Gastrocnemius medialis (tissue), 4 donors: ENCODE measurements at regions not wholly inside any gene's neighbourhood (a gene's known extent, or its start where the extent isn't known, plus 50 kb on each side); places are given as distances from the start of the nearest gene placed in this dataset.

Experiments used
- ATAC-seq, 2 donors: fragments of 150-250 bp; one replicate each; pipeline ENCODE4 v1.9.1; 2016
- DNase-seq, 2 donors: peaks; one replicate each; pipeline ENCODE4 v3.0.0-alpha.2; 2019
- H3K27ac ChIP-seq, 4 donors: fragments of 200-600 bp; sonication (generic); 1 replicate in 1 of 4; 2 replicates in 3 of 4; pipeline ENCODE4 v1.5.1; 2016 to 2018; ENCODE audit warnings: mild to moderate bottlenecking in 2 of 4, moderate library complexity in 1 of 4
- H3K27me3 ChIP-seq, 3 donors: fragments of 200-600 bp; sonication (generic) in 2 of 3; 1 replicate in 1 of 3; 2 replicates in 2 of 3; pipeline versions ENCODE4 v1.5.1 to v1.6.0; 2016 to 2019; ENCODE audit warnings: mild to moderate bottlenecking in 1 of 3, moderate library complexity in 1 of 3
- H3K36me3 ChIP-seq, 2 donors: fragments of 200-600 bp; sonication (generic) in 1 of 2; one replicate each; pipeline ENCODE4 v1.5.1; 2017 to 2018
- H3K4me1 ChIP-seq, 2 donors: fragments of 200-600 bp; sonication (generic) in 1 of 2; one replicate each; pipeline ENCODE4 v1.5.1; 2016 to 2017; ENCODE audit warnings: mild to moderate bottlenecking in 2 of 2
- H3K4me3 ChIP-seq, 4 donors: fragments of 200-600 bp; sonication (generic) in 3 of 4; 1 replicate in 1 of 4; 2 replicates in 3 of 4; pipeline ENCODE4 v1.5.1; 2016 to 2019; ENCODE audit warnings: mild to moderate bottlenecking in 2 of 4
- H3K9me3 ChIP-seq, 3 donors: fragments of 200-600 bp; sonication (generic) in 2 of 3; 1 replicate in 1 of 3; 2 replicates in 2 of 3; pipeline ENCODE4 v1.5.1; 2016 to 2019
- CTCF ChIP-seq, 5 experiments: fragments of 450-650 bp in 3 of 5; fragments of 200-600 bp in 2 of 5; sonication (generic) in 2 of 5; IDR thresholded peaks in 4 of 5; conservative IDR thresholded peaks in 1 of 5; 1 replicate in 4 of 5; 2 replicates in 1 of 5; pipeline ENCODE4 v1.5.1; 2016 to 2019; ENCODE audit warnings: antibody characterized with exemption in 5 of 5, mild to moderate bottlenecking in 3 of 5, moderate library complexity in 3 of 5
- POLR2A ChIP-seq, 2 donors: fragments of 450-650 bp; IDR thresholded peaks; one replicate each; pipeline ENCODE4 v1.6.1; 2017; ENCODE audit warnings: antibody characterized with exemption in 2 of 2, mild to moderate bottlenecking in 2 of 2, moderate library complexity in 2 of 2
- in situ Hi-C, 4 donors: fragments of 200-750 bp; cut with MboI; loops; one replicate each; pipeline versions ENCODE4 v1.15.0 to v1.8.0; 2017; ENCODE audit warnings: low sequenced_read_pairs in 4 of 4
- intact Hi-C: fragments of 100-400 bp; cut with DNase I; formaldehyde crosslinking; loops from one replicate; pipeline ENCODE4 v1.15.1; 2023; ENCODE audit warnings: low total_unique reads

- in situ Hi-C loops, result no loop called here
These were observed 135.1 kb downstream of the RRAGC start for GRCh38 chr1:38724160-38725131.

GRCh38 chr1:38721816-38722215 lies 137.8 kb downstream of the RRAGC start:
- TF ChIP-seq POLR2A (IDR thresholded peaks at IDR 0.05) (no peak), CTCF (IDR thresholded peaks at IDR 0.05 in 4 of 5, conservative IDR thresholded peaks at IDR 0.05 in 1 of 5) (no peak)
- Histone ChIP-seq H3K4me3 (no peak overlapping the region), H3K4me1 (no peaks in the 10 kb centered on the region), H3K9me3 (no peaks in the 10 kb centered on the region), H3K27me3 (peaks cover 0 to 5% (median 3%) of the 10 kb centered on the region in 3 donors), H3K27ac (no peak overlapping the region), H3K36me3 (no peaks in the 10 kb centered on the region)
- intact Hi-C loops (no loop called here), in situ Hi-C loops (no loop called here)
- DNase-seq, result no peak
- ATAC-seq, result no peak

More at GRCh38 chr1:38724160-38725131, 135.1 kb downstream of the RRAGC start:
- Histone ChIP-seq H3K27me3 (peaks cover 3 to 13% (median 7%) of the 10 kb centered on the region in 3 donors), H3K36me3 (no peaks in the 10 kb centered on the region), H3K9me3 (no peaks in the 10 kb centered on the region), H3K4me3 (no peak overlapping the region), H3K4me1 (peaks cover 0 to 11% of the 10 kb centered on the region in 2 donors), H3K27ac (no peak overlapping the region)
- intact Hi-C loops, result no loop called here
- TF ChIP-seq CTCF (IDR thresholded peaks at IDR 0.05 in 4 of 5, conservative IDR thresholded peaks at IDR 0.05 in 1 of 5) (no peak), POLR2A (IDR thresholded peaks at IDR 0.05) (no peak)
- ATAC-seq (no peak), DNase-seq (no peak)

- Histone ChIP-seq H3K4me3 (no peak overlapping the region), H3K36me3 (no peaks in the 10 kb centered on the region), H3K9me3 (no peaks in the 10 kb centered on the region), H3K27me3 (peaks cover 0 to 3% (median 0%) of the 10 kb centered on the region in 3 donors), H3K27ac (no peak overlapping the region), H3K4me1 (no peaks in the 10 kb centered on the region)
- TF ChIP-seq POLR2A (IDR thresholded peaks at IDR 0.05), result no peak
- TF ChIP-seq CTCF (IDR thresholded peaks at IDR 0.05 in 4 of 5, conservative IDR thresholded peaks at IDR 0.05 in 1 of 5), result no peak
- intact Hi-C loops, result loop anchor here (1.0 kb wide), 1 partner anchor 10 kb away; no protein-coding TSS in a partner anchor
- in situ Hi-C loops, result no loop called here
- DNase-seq (no peak), ATAC-seq (no peak)
These were observed 139.7 kb downstream of the RRAGC start for GRCh38 chr1:38719880-38720279.

- H3K27ac ChIP-seq, result no peak overlapping the region
- peaks cover 0 to 3% (median 0%) of the 10 kb centered on the region in 3 donors for H3K27me3 ChIP-seq
- no peaks in the 10 kb centered on the region for H3K9me3 ChIP-seq
- no peak overlapping the region for H3K4me3 ChIP-seq
- H3K36me3 ChIP-seq, result no peaks in the 10 kb centered on the region
- in situ Hi-C loops (no loop called here), intact Hi-C loops (no loop called here)
- DNase-seq, result no peak
- no peak for TF ChIP-seq POLR2A (IDR thresholded peaks at IDR 0.05)
- H3K4me1 ChIP-seq, result no peaks in the 10 kb centered on the region
- no peak for ATAC-seq
These were observed 141.5 kb downstream of the RRAGC start for GRCh38 chr1:38718031-38718430.

- H3K27me3 ChIP-seq, result no peaks in the 10 kb centered on the region
- in situ Hi-C loops (no loop called here), intact Hi-C loops (no loop called here)
- H3K36me3 ChIP-seq, result no peaks in the 10 kb centered on the region
- H3K27ac ChIP-seq, result no peak overlapping the region
- no peak for DNase-seq
- no peak overlapping the region for H3K4me3 ChIP-seq
- TF ChIP-seq POLR2A (IDR thresholded peaks at IDR 0.05) (no peak), CTCF (IDR thresholded peaks at IDR 0.05 in 4 of 5, conservative IDR thresholded peaks at IDR 0.05 in 1 of 5) (no peak)
- no peaks in the 10 kb centered on the region for H3K9me3 ChIP-seq
- no peak for ATAC-seq
- no peaks in the 10 kb centered on the region for H3K4me1 ChIP-seq
These were observed 143.3 kb downstream of the RRAGC start for GRCh38 chr1:38716229-38716628.
